ENCODE measurements at regions not wholly inside any gene's neighbourhood (a gene's known extent, or its start where the extent isn't known, plus 50 kb on each side); places are given as distances from the start of the nearest gene placed in this dataset.

- TF ChIP-seq POLR2AphosphoS5 (IDR thresholded peaks at IDR 0.05) = no peak
- TF ChIP-seq CTCF (IDR thresholded peaks at IDR 0.05) = no peak
These were observed 469.1 kb upstream of the TMEM132C start for GRCh38 chr12:127797918-127798317.
